MM.1S (cell line): ENCODE measurements at regions not wholly inside any gene's neighbourhood (a gene's known extent, or its start where the extent isn't known, plus 50 kb on each side); places are given as distances from the start of the nearest gene placed in this dataset.

Experiments used
- EZH2 ChIP-seq: fragments of 300-600 bp; sonication (generic); optimal IDR thresholded peaks from 2 replicates; pipeline ENCODE3; 2017; ENCODE audit warnings: low read depth, mild to moderate bottlenecking, antibody characterized with exemption, low read length, mixed read lengths
- EZH2phosphoT487 ChIP-seq: fragments of 300-600 bp; sonication (generic); IDR thresholded peaks from 2 replicates; pipeline ENCODE4 v1.6.1; 2018; ENCODE audit warnings: antibody characterized with exemption, low read length
- TF ChIP-seq, protein P1 (sequence below): fragments of 300-600 bp; sonication (generic); IDR thresholded peaks from 2 replicates; pipeline ENCODE4 v1.5.1; 2016; ENCODE audit warnings: antibody characterized with exemption, low read length, mixed read lengths

DNA sequence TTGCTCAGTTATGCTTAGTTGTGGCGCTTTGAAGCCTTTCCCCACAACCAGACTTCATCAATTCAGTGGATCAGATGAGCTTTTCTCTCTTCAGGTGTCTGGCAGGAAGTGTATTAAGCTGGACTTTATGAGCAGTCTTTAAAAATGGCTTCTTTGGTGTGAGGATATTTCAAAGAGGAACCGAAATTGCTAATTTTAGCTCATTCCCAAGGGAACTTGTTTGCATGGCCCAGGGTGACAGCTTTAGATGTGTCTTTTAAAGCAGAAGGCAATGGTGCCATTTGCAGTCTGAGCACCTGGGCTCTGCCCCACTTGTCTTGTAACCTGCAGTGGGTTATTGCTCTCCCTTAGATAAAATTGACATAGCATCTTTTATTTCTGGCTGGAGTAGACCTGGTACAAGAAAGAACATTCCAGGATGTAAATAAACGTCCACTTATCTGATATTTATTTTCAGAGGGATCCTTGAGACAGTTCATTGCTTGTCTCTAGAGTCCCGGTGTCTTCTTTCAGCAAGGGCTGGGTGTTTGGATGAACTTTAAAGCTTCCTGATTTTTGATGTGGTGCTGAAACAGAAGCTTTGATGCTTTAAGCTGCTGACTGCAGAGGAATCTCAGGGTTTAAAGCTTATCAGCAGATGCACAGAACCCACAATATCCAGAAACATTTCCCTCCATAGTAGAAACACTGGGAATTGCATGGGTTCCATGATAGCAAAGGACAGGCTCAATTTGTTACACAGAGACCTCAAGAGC is 241.7 kb downstream of the ADGRL2 start:
- TF ChIP-seq, protein P1, sequence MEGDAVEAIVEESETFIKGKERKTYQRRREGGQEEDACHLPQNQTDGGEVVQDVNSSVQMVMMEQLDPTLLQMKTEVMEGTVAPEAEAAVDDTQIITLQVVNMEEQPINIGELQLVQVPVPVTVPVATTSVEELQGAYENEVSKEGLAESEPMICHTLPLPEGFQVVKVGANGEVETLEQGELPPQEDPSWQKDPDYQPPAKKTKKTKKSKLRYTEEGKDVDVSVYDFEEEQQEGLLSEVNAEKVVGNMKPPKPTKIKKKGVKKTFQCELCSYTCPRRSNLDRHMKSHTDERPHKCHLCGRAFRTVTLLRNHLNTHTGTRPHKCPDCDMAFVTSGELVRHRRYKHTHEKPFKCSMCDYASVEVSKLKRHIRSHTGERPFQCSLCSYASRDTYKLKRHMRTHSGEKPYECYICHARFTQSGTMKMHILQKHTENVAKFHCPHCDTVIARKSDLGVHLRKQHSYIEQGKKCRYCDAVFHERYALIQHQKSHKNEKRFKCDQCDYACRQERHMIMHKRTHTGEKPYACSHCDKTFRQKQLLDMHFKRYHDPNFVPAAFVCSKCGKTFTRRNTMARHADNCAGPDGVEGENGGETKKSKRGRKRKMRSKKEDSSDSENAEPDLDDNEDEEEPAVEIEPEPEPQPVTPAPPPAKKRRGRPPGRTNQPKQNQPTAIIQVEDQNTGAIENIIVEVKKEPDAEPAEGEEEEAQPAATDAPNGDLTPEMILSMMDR, result no peak
- TF ChIP-seq EZH2 (no peak), EZH2phosphoT487 (no peak)
